ENCODE measurements at regions not wholly inside any gene's neighbourhood (a gene's known extent, or its start where the extent isn't known, plus 50 kb on each side); places are given as distances from the start of the nearest gene placed in this dataset.

GRCh38 chr2:41084321-41084720 lies 632.4 kb upstream of the SLC8A1 start:
- DNase-seq: no peak

- no peak for DNase-seq
These were observed 636.1 kb upstream of the SLC8A1 start for GRCh38 chr2:41087946-41088345.

- no peak for DNase-seq
These were observed 649.4 kb upstream of the SLC8A1 start for GRCh38 chr2:41101281-41101680.

GRCh38 chr2:41109744-41110143 lies 657.9 kb upstream of the SLC8A1 start:
- DNase-seq: no peak

- DNase-seq: no peak
These were observed 660.1 kb upstream of the SLC8A1 start for GRCh38 chr2:41111836-41112627.

- no peak for DNase-seq
These were observed 664.4 kb upstream of the SLC8A1 start for GRCh38 chr2:41116106-41116797.

- no peak for DNase-seq
These were observed 667.6 kb upstream of the SLC8A1 start for GRCh38 chr2:41119489-41119888.

GRCh38 chr2:41123341-41123740 lies 671.5 kb upstream of the SLC8A1 start:
- no peak for DNase-seq

- DNase-seq: no peak
These were observed 675.5 kb upstream of the SLC8A1 start for GRCh38 chr2:41127351-41127750.

GRCh38 chr2:41129988-41130387 lies 678.1 kb upstream of the SLC8A1 start:
- DNase-seq: no peak

- no peak for DNase-seq
These were observed 685.1 kb upstream of the SLC8A1 start for GRCh38 chr2:41137031-41137430.

- DNase-seq: no peak
These were observed 689.4 kb upstream of the SLC8A1 start for GRCh38 chr2:41141146-41141791.

GRCh38 chr2:41142478-41142877 lies 690.6 kb upstream of the SLC8A1 start:
- no peak for DNase-seq

- DNase-seq: no peak
These were observed 693.2 kb upstream of the SLC8A1 start for GRCh38 chr2:41145066-41145465.

- no peak for DNase-seq
These were observed 697.2 kb upstream of the SLC8A1 start for GRCh38 chr2:41149054-41149453.

- no peak for DNase-seq
These were observed 699.9 kb upstream of the SLC8A1 start for GRCh38 chr2:41151746-41152145.

- DNase-seq: no peak
These were observed 700.4 kb upstream of the SLC8A1 start for GRCh38 chr2:41152318-41152717.

- no peak for DNase-seq
These were observed 708.5 kb upstream of the SLC8A1 start for GRCh38 chr2:41160439-41160838.

GRCh38 chr2:41167014-41167413 lies 715.1 kb upstream of the SLC8A1 start:
- no peak for DNase-seq

- no peak for DNase-seq
These were observed 717.9 kb upstream of the SLC8A1 start for GRCh38 chr2:41169744-41170143.

GRCh38 chr2:41170589-41170988 lies 718.7 kb upstream of the SLC8A1 start:
- no peak for DNase-seq

- no peak for DNase-seq
These were observed 728.5 kb upstream of the SLC8A1 start for GRCh38 chr2:41180387-41180786.

- DNase-seq: no peak
These were observed 731.1 kb upstream of the SLC8A1 start for GRCh38 chr2:41182961-41183360.

Measured in stimulated activated naive CD4-positive, alpha-beta T cell (primary cell).